ENCODE measurements at regions not wholly inside any gene's neighbourhood (a gene's known extent, or its start where the extent isn't known, plus 50 kb on each side); places are given as distances from the start of the nearest gene placed in this dataset.

GRCh38 chr17:73743518-73744201 lies 99.4 kb upstream of the SDK2 start:
- no peak overlapping the region for H3K27ac ChIP-seq
- TF ChIP-seq, protein P1, sequence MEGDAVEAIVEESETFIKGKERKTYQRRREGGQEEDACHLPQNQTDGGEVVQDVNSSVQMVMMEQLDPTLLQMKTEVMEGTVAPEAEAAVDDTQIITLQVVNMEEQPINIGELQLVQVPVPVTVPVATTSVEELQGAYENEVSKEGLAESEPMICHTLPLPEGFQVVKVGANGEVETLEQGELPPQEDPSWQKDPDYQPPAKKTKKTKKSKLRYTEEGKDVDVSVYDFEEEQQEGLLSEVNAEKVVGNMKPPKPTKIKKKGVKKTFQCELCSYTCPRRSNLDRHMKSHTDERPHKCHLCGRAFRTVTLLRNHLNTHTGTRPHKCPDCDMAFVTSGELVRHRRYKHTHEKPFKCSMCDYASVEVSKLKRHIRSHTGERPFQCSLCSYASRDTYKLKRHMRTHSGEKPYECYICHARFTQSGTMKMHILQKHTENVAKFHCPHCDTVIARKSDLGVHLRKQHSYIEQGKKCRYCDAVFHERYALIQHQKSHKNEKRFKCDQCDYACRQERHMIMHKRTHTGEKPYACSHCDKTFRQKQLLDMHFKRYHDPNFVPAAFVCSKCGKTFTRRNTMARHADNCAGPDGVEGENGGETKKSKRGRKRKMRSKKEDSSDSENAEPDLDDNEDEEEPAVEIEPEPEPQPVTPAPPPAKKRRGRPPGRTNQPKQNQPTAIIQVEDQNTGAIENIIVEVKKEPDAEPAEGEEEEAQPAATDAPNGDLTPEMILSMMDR (conservative IDR thresholded peaks at IDR 0.05): no peak

DNA sequence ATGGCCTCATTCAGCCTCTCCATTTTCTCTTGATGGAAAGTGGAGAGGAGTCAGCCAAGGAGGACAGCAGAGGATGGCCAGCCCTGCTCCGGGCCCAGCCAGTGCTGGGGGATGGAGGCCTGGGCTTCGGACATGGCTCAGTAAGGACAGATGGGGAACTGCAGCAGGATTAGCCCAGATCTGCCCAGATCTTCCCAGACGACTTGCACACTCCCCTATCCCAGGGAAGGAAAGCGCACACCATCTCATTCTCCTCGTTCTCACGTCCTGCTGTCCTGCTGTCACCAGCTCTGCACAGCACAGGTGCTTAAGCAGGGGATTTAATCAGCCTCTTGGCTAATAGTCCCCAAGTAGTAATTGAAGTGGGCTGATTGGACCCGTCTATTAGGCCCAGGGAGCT lies 100.2 kb upstream of the SDK2 start:
- no peak overlapping the region for H3K27ac ChIP-seq
- TF ChIP-seq, protein P1 (conservative IDR thresholded peaks at IDR 0.05): no peak

- no peak overlapping the region for H3K27ac ChIP-seq
- TF ChIP-seq, protein P1 (conservative IDR thresholded peaks at IDR 0.05): no peak
Measured at GRCh38 chr17:73746314-73747073, 102.2 kb upstream of the SDK2 start.

GRCh38 chr17:73747221-73748002 lies 103.2 kb upstream of the SDK2 start:
- H3K27ac ChIP-seq: no peak overlapping the region
- TF ChIP-seq, protein P1 (conservative IDR thresholded peaks at IDR 0.05): no peak

DNA sequence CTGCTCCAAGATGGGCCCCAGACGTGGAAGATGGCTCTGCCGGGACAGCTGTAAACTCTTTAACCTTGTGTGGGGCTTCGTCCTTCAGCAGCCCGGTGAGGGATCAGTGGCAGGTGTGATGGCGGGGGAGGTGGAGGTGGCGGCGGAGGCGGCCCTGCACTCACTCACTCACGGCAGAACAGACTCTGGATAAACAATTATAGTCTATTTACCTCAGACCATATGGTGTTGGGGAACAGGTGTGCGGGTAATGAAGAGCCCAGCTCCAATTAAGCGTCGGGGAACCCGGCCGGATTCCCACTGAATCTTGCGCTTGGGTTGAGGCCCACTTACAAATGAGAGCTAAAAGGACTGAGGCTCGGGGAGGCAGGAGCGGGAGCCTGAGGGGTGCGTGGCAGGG lies 104.3 kb upstream of the SDK2 start:
- TF ChIP-seq, protein P1 (conservative IDR thresholded peaks at IDR 0.05): no peak
- H3K27ac ChIP-seq: no peak overlapping the region

DNA sequence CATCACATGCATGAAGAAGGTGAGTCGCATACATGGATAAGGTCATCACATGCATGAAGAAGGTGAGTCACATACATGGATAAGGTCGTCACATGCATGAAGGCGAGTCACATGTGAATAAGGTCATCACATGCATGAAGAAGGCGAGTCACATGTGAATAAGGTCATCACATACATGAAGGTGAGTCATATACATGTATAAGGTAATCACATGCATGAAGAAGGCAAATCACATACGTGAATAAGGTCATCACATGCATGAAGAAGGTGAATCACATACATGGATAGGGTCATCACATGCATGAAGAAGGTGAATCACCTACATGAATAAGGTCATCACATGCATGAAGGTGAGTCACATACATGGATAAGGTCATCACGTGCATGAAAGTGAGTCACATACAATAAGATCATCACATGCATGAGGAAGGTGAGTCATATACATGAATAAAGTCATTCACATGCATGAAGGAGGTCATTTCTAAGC lies 105.1 kb upstream of the SDK2 start:
- TF ChIP-seq, protein P1 (conservative IDR thresholded peaks at IDR 0.05): no peak
- H3K27ac ChIP-seq: no peak overlapping the region
